GM18511 (cell line): ENCODE measurements at regions not wholly inside any gene's neighbourhood (a gene's known extent, or its start where the extent isn't known, plus 50 kb on each side); places are given as distances from the start of the nearest gene placed in this dataset.

Source experiments
- ATAC-seq: cut with Tn5 transposase; IDR thresholded peaks from one replicate; pipeline ENCODE4 v1.9.1; 2021; ENCODE audit warnings: mild to moderate bottlenecking, moderate library complexity; ENCODE audit not compliant: unreplicated experiment

DNA sequence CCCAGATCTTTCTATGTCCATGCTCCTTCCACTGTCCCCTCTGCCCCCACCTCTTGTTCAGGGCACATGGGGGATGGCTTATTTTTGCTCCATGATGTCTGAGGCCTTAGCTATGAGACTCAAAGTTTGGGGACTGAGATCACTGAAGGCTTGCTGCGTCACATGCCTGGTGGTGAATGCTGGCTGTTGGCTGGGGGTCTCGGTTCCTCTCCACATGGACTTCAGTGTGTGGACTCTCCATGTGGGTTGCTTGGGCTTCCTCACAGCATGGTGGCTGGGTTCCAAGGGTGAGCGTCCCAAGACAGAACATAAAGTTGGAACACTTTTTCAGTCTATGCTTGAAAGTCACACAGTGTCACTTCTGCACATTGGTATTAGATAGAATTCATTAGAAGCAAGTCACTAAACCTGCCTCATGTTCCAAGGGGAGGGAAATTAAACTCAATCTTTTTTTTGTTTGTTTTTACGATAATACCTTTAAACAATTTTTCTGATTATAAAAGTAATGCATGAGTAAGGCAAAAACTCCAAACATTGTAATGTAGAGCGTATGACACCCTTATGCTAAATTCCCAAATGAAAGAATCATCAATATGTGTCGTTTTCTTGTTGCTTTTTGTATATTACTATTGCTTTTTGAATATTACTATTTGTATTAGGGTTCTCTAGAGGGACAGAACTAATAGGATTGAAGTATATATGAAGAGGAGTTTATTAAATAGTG, 111.7 kb downstream of the MYCN start:
- ATAC-seq: no peak

GRCh38 chr2:16050908-16051489, 110.6 kb downstream of the MYCN start:
- ATAC-seq: no peak

GRCh38 chr2:16050261-16050907, 110.0 kb downstream of the MYCN start:
- ATAC-seq: no peak

- no peak for ATAC-seq
Measured at GRCh38 chr2:16049406-16049805, 109.1 kb downstream of the MYCN start.

DNA sequence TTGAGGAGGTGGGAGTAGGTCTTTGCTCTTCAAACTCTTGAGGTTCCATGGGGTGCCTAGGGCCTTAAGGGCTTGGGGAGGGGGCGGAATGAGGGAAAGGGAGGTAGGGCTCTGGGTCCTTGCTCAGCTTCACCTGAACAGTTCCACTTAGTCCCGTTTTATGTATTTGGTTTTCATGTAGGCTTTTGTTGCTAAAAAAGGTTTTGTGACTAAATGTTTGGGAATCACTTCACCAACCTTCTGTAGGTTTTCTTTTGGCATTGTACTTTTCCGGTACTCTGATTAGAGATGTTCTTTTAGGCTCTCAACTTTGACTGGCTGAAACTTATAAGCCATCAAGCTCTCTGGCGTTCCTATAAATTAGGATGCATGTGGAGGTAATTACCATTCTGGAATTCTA, 108.1 kb downstream of the MYCN start:
- no peak for ATAC-seq

DNA sequence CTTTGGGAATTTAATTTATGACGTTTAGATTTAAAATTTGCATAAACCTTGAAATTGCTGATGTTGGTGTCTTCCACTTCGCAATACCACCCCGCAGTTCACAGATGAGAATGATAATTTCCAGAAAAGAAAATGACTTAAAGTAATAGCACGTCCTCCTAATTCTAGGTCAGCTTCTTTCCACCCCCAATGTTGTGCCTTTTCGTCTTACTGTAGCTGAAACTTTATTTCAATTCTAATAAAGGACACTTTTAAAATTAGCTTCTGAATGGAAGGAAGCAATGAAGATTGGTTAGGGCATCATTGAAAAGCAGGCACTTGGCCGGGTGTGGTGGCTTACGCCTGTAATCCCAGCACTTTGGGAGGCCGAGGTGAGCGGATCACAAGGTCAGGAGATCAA, 107.4 kb downstream of the MYCN start:
- no peak for ATAC-seq

DNA sequence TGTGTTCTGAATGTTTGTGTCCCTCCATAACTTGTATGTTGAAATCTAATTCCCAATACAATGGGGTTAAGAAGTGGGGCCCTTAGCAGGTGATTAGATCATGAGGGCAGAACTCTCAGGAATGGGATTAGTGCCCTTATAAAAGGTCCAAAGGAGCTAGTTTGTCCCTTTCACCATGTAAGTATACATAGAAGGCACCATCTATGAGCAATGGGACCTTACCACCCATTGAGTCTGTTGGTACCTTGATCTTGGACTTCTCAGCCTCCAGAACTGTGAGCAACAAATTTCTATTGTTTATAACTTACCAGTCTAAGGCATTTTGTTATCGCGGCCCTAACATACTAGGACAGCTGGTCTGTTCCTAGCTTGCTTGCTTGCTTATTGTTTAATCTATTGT, 106.3 kb downstream of the MYCN start:
- no peak for ATAC-seq

GRCh38 chr2:16045653-16046352, 105.5 kb downstream of the MYCN start:
- ATAC-seq: no peak

DNA sequence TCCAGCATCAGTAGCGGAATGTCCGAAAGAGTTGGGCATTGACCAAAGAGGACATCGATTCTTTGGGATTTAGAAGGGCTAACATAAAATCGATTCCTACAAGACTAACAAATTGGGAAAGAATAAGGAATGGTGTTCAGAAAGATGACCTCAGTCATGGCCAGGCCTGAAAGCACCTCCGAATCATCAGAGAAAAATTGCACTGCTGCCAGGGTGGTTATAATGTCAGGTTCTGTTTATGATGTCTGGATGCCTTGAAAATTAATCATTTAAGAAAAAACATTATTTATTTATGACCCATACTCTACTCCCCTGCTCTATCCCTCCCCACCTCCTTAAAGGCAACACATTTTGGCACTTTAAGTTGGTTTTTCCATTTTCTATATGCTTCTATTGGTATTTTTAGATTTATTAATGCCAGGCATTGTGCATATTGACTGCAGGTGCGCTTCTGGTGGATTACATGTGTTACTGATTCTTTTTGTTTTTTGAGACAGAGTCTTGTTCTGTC, 104.7 kb downstream of the MYCN start:
- no peak for ATAC-seq

- ATAC-seq: no peak
Measured at GRCh38 chr2:16043627-16044026, 103.3 kb downstream of the MYCN start.

- ATAC-seq: no peak
Measured at GRCh38 chr2:16043192-16043591, 102.8 kb downstream of the MYCN start.

GRCh38 chr2:16042201-16042700, 101.9 kb downstream of the MYCN start:
- ATAC-seq: no peak

GRCh38 chr2:16040271-16041010, 100.1 kb downstream of the MYCN start:
- ATAC-seq: no peak

DNA sequence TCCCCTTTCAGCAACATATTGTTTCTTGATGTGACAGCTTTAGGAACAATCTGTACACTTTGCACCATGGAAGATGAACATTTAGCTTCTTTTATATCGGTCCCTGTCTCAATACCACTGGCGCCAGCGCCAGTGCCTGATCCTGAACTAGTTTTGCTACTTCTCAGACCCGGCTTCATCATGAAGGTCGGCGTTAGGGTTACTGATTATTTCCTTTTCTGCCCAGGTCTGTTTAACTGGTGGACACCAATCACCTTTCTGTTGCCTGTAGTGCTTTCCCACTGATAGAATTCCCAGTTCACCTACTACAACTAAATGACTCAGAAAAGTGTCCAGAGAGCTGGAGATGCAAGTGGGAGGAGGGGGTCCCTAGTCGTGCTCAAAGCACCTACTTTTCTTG, 99.5 kb downstream of the MYCN start:
- no peak for ATAC-seq

DNA sequence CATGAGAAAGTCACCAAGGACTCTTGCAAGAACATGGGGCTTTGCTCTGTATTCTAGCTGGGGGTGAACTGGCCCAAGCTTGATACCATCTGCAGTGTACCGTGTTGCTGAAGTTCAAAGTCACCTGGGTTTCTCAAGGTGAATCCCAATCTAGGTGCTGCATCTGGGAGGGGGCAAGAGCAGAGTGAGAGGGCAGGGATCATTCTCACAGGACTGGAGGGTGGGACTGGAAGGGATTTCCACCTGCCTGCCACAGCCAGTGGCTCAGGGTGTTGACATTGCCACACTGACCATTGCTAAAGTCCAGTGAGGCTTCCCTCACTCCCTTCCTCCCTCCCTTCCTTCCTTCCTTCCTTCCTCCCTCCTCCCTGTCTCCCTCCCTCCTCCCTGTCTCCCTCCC, 98.7 kb downstream of the MYCN start:
- no peak for ATAC-seq

DNA sequence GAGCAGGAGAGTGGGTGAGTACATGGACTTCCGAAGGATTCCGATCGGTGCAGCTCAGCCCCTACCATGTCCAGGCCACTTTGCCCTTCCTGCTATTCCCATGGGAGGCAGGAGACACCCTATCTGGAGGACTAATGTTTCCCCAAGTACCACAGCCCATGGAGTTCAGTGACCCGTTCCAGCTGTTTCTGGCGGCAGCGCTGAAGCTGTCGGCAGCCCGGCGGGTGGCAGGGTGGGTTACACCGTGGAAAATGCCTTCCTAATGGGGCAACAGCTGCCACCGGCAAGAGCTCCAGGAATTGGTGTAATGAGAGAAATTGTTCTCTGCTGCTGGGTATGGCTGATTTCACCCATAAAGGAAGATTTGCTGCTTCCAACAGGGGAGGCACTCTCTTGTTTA, 98.3 kb downstream of the MYCN start:
- no peak for ATAC-seq

DNA sequence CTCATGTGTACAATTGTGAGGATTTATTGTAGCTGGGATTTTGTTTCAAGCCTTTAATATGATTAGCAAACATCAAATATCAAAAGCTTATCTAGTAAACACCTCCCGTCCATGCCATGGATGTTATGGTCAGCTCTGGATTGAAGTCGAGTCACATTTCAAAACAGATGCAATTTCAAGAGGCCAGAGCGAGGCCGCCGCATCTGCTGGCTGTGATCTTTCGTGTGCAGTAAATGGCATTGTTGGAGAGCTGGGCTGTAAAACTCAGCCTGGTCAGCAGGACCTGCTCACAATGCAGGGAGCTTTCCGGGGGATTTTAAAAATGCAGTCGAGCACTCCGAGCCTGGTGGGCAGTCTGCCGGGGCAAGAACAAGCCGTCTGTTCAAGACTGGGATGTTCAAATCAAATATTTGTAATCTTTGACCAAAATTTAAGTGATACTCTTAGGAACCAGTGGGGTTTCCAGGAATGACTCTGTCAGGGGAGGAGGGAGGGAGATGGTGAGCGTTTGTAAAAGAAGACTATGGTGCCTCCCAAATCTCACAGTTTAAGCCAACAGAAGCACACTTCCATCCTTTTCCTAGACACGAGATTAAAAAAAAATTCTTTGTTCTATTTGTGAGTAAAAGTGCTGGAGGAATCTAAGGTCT, 97.6 kb downstream of the MYCN start:
- ATAC-seq: no peak

DNA sequence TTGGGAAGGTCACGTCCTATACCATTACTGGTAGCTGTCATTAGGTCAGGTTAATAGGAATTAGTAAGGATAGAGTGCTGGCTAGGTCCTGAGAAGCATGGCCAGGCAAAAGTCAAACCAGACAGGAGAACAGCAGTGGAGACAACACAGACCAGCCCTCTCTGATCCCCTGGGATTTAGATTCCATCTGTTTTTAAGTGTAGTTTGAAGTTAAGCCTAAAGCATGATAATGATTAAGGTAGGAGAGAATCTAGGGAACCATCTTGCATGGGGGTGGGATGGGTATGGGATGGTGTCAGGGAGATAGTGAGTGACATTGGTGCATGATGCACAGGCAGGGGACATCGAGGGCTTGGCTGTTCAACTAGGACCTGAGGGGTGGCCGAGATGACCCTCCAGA, 96.6 kb downstream of the MYCN start:
- no peak for ATAC-seq

DNA sequence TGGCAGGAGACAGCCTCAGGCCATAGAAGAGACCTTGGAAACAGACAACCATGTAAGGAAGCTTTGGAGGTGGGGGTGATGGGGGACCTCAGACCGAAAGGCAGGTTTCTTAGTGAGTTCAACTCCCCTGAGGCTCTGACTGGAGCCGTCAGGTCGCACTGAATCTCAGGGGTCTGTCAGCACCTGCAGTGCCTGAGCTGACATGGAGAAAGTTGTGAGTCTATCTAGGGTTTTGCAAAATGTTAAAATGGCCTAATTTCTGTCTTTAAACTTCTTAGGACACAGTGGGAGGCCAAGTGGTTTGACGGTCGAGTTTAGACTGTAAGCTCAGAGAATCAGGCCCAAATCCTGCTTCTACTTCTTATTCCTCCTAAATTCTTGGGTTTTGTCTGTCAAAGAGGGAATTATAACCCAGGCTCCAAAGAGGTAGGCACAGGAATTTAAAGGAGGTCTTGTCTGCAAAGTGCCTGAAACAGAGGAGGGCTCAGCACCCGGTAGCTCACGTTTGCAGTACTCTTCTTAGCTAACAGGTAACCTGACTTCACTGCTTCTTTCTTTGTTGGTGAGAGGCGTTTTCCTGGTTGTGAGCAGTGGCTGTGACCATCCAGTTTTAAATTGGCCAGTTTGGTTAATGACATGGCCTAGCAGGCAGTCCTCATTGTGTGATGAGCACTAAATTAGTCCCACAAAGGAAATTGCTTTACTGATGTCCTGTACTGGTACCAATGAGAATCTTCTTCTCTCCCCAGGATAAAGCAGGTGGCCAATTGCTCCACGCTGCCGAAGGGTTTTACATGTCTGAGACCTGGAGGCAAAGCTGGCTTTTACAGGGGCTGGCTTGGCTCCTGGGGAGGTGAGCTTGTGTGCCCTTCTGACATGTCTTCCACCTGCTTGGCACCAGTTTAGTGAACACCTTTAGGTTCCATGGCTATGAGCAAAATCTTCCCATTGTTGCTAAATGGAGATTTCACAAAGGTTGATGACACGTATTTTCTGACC, 95.7 kb downstream of the MYCN start:
- ATAC-seq: no peak
